Omental fat pad (tissue), 3 donors: ENCODE measurements at regions not wholly inside any gene's neighbourhood (a gene's known extent, or its start where the extent isn't known, plus 50 kb on each side); places are given as distances from the start of the nearest gene placed in this dataset.

ENCODE experiments used
- ATAC-seq: fragments of 150-250 bp; one replicate; pipeline ENCODE4 v1.9.1; 2016; ENCODE audit warnings: mild to moderate bottlenecking, moderate library complexity; ENCODE audit not compliant: low FRiP score
- DNase-seq: peaks from one replicate; pipeline ENCODE4 v3.0.0-alpha.2; 2019; ENCODE audit warnings: low spot score
- CTCF ChIP-seq, 3 donors: fragments of 450-650 bp; IDR thresholded peaks; one replicate each; pipeline ENCODE4 v1.5.1; 2016 to 2017; ENCODE audit warnings: antibody characterized with exemption in 3 of 3, mild to moderate bottlenecking in 3 of 3, moderate library complexity in 2 of 3

- DNase-seq (no peak), ATAC-seq (no peak)
- no peak for TF ChIP-seq CTCF (IDR thresholded peaks at IDR 0.05)
These were observed 393.6 kb downstream of the OTOL1 start for GRCh38 chr3:161890147-161890625.

- TF ChIP-seq CTCF (IDR thresholded peaks at IDR 0.05) = no peak
- ATAC-seq (peak; percentile 32), DNase-seq (no peak)
These were observed 397.4 kb downstream of the OTOL1 start for GRCh38 chr3:161893972-161894371.

GRCh38 chr3:161894657-161895056, 398.0 kb downstream of the OTOL1 start:
- DNase-seq (no peak), ATAC-seq (no peak)
- no peak for TF ChIP-seq CTCF (IDR thresholded peaks at IDR 0.05)

GRCh38 chr3:161905520-161906132, 409.0 kb downstream of the OTOL1 start:
- no peak for DNase-seq
- TF ChIP-seq CTCF (IDR thresholded peaks at IDR 0.05) = no peak
- ATAC-seq = no peak

- no peak for TF ChIP-seq CTCF (IDR thresholded peaks at IDR 0.05)
- DNase-seq (no peak), ATAC-seq (no peak)
These were observed 417.3 kb downstream of the OTOL1 start for GRCh38 chr3:161913786-161914389.

GRCh38 chr3:161914703-161915417, 418.3 kb downstream of the OTOL1 start:
- ATAC-seq (peak; percentile 57), DNase-seq (no peak)
- TF ChIP-seq CTCF (IDR thresholded peaks at IDR 0.05) = no peak
